ENCODE measurements at regions not wholly inside any gene's neighbourhood (a gene's known extent, or its start where the extent isn't known, plus 50 kb on each side); places are given as distances from the start of the nearest gene placed in this dataset.

- no peak for DNase-seq (ENCODE audit: low read depth)
Measured at GRCh38 chr4:26104056-26104685, 190.2 kb downstream of the SMIM20 start.

GRCh38 chr4:26105337-26105736 lies 191.3 kb downstream of the SMIM20 start:
- no peak for DNase-seq (ENCODE audit: low read depth)

DNA sequence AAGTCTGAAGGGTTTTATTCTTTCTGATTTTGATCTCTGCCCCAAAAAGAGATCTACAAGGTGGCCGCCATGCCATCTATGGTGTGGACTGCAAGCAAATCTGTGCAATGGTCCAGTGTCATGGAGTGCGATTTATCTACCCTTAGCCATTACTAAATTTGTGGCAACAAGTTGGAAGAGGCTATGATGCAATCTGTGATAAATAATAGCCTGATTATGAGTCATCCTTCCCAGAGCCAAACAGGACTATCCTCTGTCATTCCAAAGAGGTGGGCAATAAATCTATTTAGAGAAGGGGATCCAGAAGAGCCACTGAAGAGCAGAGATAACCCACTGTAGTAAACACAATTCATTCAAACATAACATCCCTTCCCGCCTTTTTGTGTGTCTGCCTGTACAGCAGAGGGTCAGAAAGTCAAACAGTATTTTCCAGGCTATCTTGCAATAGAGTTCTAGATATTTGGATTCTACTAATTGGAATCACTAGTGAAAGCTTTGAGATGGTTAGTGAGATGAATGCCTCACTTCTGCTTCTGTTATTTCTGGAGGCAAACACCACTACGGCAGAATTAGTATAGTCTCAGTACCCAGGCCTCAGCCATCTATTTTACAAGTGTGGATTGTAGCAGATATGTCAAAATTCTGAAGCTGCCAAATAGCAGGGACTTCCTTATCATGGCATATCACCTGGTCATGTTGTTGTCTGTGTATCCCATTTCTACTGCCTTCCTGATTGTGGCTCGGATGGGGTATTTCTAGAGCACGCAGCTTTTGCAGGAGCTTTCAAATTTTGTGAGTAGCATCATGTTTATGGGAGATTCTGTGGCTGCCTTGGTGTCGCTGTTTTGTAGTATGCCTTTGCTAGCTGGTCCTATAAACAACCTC lies 192.0 kb downstream of the SMIM20 start:
- no peak for DNase-seq (ENCODE audit: low read depth)

GRCh38 chr4:26106776-26107175 lies 192.8 kb downstream of the SMIM20 start:
- DNase-seq (ENCODE audit: low read depth) = no peak

DNA sequence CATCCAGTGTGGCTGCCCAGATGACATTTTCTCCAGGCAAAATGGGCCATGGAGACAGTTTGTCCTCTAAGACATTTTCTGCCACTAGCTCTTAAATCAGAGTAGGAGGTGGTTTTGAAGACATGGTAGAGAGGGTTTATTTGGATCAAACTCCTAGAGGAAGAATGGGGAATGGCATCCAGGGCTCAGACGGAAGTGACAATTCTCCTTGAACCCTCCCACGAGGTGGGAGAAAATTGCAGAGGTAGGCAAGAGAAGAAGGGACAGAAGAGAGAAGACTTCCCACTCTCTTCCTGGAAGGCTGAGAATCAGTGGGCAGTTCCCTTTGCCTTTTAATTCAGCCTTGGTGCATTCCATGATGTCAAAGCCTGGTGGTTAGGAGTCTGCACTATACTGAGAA lies 194.0 kb downstream of the SMIM20 start:
- no peak for DNase-seq (ENCODE audit: low read depth)

DNA sequence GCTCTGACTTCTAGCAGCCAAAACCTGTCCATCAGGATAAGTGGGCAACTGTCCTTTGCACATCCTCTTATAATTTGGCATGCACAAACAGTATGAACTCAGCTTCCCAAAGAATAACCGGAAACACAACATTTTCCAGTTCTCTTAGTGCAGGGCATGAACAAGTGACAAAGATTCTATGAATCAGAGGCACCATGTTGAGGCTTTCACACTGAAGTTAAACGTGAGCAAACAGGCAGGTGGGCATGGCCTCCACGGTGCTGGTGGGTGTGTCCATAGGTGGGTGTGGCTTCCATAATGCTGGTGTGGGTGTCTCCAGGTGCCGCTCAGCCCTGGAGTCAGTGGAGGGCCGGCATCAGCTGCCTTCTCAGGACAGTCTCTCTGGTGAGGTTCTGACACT lies 196.5 kb downstream of the SMIM20 start:
- DNase-seq (ENCODE audit: low read depth) = no peak

DNA sequence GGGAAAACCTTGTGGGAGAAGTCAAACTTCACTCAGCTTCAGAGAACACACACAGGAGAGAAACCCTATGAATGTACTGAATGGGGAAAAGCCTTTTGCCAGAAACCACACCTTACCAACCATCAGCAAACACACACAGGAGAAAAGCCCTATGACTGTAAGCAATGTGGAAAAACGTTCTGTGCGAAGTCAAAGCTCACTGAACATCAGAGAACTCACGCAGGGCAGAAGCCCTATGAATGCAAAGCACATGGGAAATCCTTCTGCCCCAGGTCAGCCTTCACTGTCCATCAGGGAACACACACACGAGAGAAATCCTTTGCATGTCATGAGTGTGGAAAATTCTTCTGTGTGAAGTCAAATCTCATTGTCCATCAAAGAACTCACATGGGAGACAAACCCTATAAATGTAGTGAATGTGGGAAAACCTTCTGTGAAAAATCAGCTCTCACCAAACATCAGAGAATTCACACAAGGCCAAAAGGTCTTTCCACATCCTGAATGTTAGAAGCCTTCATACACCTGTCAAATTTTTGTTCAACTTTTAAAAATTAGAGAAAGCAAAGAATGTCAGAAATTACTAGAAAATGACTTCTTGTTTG lies 199.4 kb downstream of the SMIM20 start:
- no peak for DNase-seq (ENCODE audit: low read depth)

DNA sequence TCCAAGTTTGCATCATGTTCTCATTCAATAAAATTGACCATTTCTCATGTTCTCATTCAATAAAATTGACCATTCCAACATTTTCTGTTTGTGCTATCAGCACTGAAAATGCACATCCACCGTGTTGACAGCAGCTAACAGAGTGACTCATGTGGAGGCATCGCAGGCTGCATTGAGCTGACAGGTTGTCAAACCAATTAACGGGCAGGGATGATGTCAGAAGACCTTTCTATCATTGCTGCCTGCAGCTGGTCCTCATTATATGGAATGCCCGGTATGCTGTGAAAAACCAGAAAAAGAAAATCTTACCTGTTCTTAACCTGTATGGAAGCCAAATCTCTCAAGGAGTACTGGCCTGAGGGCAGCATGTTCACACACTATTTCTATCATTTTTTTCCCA lies 202.0 kb downstream of the SMIM20 start:
- no peak for DNase-seq (ENCODE audit: low read depth)

- no peak for DNase-seq (ENCODE audit: low read depth)
Measured at GRCh38 chr4:26120098-26120825, 200.6 kb upstream of the RBPJ start.

- DNase-seq (ENCODE audit: low read depth) = no peak
Measured at GRCh38 chr4:26122690-26123089, 198.1 kb upstream of the RBPJ start.

GRCh38 chr4:26124753-26125321 lies 196.0 kb upstream of the RBPJ start:
- no peak for DNase-seq (ENCODE audit: low read depth)

GRCh38 chr4:26126143-26126718 lies 194.6 kb upstream of the RBPJ start:
- DNase-seq (ENCODE audit: low read depth) = no peak

- no peak for DNase-seq (ENCODE audit: low read depth)
Measured at GRCh38 chr4:26126994-26127393, 193.8 kb upstream of the RBPJ start.

DNA sequence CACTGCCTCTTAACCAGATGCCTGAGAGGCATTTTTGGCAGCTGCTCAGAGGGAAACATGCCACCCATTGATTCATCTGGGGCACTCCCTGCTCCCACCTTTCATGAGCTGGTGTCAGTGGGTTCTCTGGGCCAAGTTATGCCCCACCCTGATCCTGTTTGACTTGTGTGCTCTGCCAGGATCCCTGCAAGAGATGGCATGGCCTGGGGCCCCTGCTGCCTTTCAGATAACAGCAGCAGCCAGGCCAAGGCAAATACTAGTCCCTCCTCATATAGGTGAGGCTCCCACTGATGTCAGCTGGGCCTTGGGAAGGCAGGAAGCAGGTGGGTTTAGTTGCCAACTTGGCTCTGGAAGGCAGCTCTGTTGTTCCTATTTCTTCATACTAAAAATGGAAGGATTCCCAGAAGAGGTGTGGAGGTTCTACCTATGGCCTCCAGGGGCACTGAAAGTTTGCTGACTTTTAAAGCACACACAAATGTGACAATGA lies 192.9 kb upstream of the RBPJ start:
- no peak for DNase-seq (ENCODE audit: low read depth)

- no peak for DNase-seq (ENCODE audit: low read depth)
Measured at GRCh38 chr4:26130173-26130572, 190.6 kb upstream of the RBPJ start.

- no peak for DNase-seq (ENCODE audit: low read depth)
Measured at GRCh38 chr4:26130841-26131432, 189.9 kb upstream of the RBPJ start.

- DNase-seq (ENCODE audit: low read depth) = no peak
Measured at GRCh38 chr4:26131711-26132110, 189.1 kb upstream of the RBPJ start.

GRCh38 chr4:26132858-26133257 lies 188.0 kb upstream of the RBPJ start:
- DNase-seq (ENCODE audit: low read depth) = no peak

DNA sequence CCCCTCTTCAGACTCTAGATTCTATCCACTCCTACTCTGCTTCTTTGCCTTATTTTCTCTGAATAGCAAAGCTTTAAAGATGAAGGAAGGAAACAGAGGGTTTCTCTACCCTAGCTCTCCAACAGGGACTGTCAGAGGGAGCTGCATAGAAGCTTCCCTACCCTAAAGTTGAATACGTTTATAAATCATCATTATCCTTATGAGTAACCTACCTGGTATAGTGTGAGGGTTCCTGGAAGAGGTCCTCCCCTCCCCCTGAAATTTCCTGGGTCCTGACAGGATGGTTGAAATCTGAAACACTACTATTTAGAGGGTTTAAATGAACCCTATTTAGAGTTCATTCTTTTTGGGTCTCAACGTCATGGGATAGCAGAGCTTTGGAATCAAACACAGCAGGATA lies 187.0 kb upstream of the RBPJ start:
- no peak for DNase-seq (ENCODE audit: low read depth)

- DNase-seq (ENCODE audit: low read depth) = no peak
Measured at GRCh38 chr4:26135331-26135730, 185.5 kb upstream of the RBPJ start.

DNA sequence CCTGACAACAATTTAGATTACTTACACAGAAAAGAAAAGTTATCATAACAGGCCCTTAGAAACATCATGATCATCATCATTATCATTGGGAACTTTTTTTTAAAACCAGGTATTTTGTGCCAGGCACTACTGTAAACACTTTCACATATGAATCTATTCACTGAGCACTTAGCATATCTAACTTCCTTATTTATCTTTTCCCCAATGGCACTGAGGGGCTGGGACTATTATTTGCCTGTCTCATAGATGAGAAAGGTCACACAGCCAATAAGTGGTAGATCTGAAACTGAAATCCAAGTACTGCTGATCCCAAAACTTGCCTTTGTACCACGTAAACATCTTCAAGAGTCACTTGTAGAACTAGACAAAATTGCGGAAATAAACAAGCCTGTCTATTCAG lies 184.2 kb upstream of the RBPJ start:
- no peak for DNase-seq (ENCODE audit: low read depth)

Data from stimulated activated CD8-positive, alpha-beta memory T cell treated with anti-CD3 and anti-CD28 coated beads, Interleukin-7, amount 100 ng/mL, for 24 hours (primary cell).